ENCODE measurements at regions not wholly inside any gene's neighbourhood (a gene's known extent, or its start where the extent isn't known, plus 50 kb on each side); places are given as distances from the start of the nearest gene placed in this dataset.
A peak's percentile ranks its signal among the peaks of the same experiment; 100 is the strongest.

DNA sequence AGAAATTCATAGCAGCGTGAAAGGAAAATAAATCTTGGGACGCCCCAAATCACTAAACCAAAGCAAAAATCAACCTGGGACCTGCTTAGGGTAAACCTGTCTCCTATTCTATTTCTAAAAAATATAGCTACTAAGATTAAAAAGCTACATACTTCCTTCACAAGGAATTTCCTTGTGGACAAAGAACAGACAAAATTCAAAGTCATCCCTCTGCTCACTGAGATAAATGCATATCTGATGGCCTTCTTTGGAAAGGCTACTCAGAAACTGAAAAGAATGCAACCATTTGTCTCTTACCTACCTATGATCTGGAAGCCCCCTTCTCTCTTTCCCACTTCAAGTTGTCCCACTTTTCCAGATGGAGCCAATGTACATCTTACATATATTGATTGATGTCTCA lies 93.0 kb upstream of the CNOT2 start:
- Histone ChIP-seq H3K27me3 (ENCODE audit: control insufficient read depth, insufficient read depth, low read length) (no peaks in the 10 kb centered on the region), H3K4me3 (ENCODE audit: low read length) (no peak overlapping the region), H3K4me1 (ENCODE audit: control insufficient read depth, insufficient read depth, low read length) (no peaks in the 10 kb centered on the region), H3K27ac (ENCODE audit: low read length) (no peak overlapping the region), H3K36me3 (ENCODE audit: control insufficient read depth, insufficient read depth, low read length) (no peaks in the 10 kb centered on the region), H3K9me3 (ENCODE audit: control insufficient read depth, low read depth, low read length) (peaks cover 4% of the 10 kb centered on the region)
- no peak for DNase-seq
- no CpG with 5 or more reads among the region's 2 CpGs for WGBS (ENCODE audit: insufficient coverage, low lambda C conversion rate)

DNA sequence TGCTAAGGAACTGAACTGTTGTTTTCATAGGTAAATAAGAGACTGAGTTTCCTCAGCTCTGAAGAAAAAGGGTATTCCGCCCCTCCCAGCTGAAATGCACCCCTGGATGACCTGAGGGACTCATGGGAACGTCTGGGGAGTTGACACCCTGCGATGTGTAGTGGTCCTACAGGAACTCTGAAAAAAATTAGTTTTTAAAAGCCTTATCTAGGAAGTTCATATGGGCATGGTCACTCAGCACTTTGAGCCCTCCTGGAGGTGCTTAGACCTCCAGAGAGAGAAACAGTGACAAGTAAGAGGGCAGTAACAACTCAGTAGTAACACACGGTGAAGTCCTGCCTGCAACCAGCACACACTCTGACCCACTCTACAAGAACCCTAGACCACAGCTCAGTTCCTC lies 91.2 kb upstream of the CNOT2 start:
- no CpG with 5 or more reads among the region's 4 CpGs for WGBS (ENCODE audit: insufficient coverage, low lambda C conversion rate)

DNA sequence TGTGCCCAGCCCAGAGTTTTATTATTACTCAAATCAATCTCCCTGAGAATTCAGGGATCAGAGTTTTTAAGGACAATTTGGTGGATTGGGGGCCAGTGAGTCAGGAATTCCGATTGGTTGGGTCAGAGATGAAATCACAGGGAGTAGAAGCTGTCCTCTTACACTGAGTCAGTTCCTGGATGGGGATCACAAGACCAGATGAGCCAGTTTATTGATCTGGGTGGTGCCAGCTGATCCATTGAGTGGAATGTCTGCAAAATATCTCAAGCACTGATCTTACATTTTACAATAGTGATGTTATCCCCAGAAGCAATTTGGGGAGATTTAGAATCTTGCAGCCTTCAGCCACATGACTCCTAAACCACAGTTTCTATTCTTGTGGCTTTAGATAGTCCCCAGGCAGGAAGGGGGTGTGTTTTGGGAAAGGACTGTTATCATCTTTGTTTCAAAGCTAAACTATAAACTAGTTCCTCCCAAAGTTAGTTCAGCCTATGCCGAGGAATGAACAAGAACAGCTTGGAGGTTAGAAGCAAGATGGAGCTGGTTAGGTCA lies 89.1 kb upstream of the CNOT2 start:
- Histone ChIP-seq H3K36me3 (ENCODE audit: control insufficient read depth, insufficient read depth, low read length) (no peaks in the 10 kb centered on the region), H3K4me3 (ENCODE audit: low read length) (no peak overlapping the region), H3K9me3 (ENCODE audit: control insufficient read depth, low read depth, low read length) (peaks cover 11% of the 10 kb centered on the region), H3K27ac (ENCODE audit: low read length) (no peak overlapping the region), H3K4me1 (ENCODE audit: control insufficient read depth, insufficient read depth, low read length) (no peaks in the 10 kb centered on the region), H3K27me3 (ENCODE audit: control insufficient read depth, insufficient read depth, low read length) (no peaks in the 10 kb centered on the region)
- DNase-seq, result no peak
- no CpG with 5 or more reads among the region's 2 CpGs for WGBS (ENCODE audit: insufficient coverage, low lambda C conversion rate)

More for the DNA sequence above, 91.2 kb upstream of the CNOT2 start:
- no peak for DNase-seq
- no peaks in the 10 kb centered on the region for H3K27me3 ChIP-seq (ENCODE audit: control insufficient read depth, insufficient read depth, low read length)
- H3K4me1 ChIP-seq (ENCODE audit: control insufficient read depth, insufficient read depth, low read length), result no peaks in the 10 kb centered on the region
- H3K4me3 ChIP-seq (ENCODE audit: low read length), result no peak overlapping the region
- H3K9me3 ChIP-seq (ENCODE audit: control insufficient read depth, low read depth, low read length), result peaks cover 11% of the 10 kb centered on the region
- H3K36me3 ChIP-seq (ENCODE audit: control insufficient read depth, insufficient read depth, low read length), result no peaks in the 10 kb centered on the region
- H3K27ac ChIP-seq (ENCODE audit: low read length), result no peak overlapping the region

DNA sequence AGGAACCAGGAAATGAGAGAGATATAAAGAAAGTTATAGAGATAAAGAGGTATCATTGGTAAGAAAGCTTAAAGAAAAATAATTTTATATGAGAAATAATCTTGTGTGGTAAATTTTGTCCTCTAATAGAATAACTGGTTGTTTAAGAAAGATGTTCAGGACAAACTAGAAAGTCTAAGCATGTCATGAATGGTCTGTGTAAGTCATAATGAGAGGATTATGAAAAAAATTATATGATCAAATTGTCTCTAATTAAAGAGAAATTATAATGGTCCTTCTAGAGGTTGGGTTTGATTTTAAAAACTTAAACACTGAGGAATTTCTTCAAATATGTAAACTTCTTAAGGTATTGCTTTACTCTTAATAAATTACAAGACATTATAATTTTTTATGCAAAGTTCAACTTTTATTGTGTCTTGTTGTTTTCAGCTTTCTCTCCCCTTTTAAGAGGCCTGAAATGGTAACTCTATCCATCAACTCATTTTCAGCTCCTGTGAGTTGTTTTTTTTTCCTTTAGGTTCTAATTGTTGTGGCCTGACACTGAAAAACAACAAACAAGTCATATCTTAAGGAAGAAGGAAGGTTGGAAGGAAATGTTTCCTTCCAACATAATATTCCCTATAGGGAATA lies 88.2 kb upstream of the CNOT2 start:
- Histone ChIP-seq H3K27ac (ENCODE audit: low read length) (no peak overlapping the region), H3K36me3 (ENCODE audit: control insufficient read depth, insufficient read depth, low read length) (no peaks in the 10 kb centered on the region), H3K9me3 (ENCODE audit: control insufficient read depth, low read depth, low read length) (peaks cover 11% of the 10 kb centered on the region), H3K4me1 (ENCODE audit: control insufficient read depth, insufficient read depth, low read length) (no peaks in the 10 kb centered on the region), H3K27me3 (ENCODE audit: control insufficient read depth, insufficient read depth, low read length) (no peaks in the 10 kb centered on the region), H3K4me3 (ENCODE audit: low read length) (no peak overlapping the region)
- DNase-seq, result no peak

DNA sequence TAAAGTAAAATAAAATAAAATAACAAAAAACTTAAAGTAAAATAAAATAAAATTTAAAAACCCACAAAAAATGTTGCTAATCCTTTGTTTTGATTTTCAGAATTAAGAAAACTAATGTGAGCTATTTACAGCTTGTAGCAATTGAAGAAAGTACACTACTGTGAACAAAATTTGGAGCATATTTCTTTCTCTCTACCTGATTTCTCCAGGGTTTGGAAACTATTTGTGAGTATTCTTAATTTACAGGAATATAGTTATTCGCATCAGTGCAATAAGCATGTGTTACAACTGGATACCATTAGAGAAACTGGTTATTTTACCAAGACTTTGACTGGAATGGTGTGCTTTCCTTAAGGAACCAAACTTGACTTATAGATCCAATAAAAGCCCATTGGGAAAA lies 86.1 kb upstream of the CNOT2 start:
- H3K4me1 ChIP-seq (ENCODE audit: control insufficient read depth, insufficient read depth, low read length), result no peaks in the 10 kb centered on the region
- peaks cover 11% of the 10 kb centered on the region for H3K9me3 ChIP-seq (ENCODE audit: control insufficient read depth, low read depth, low read length)
- no peaks in the 10 kb centered on the region for H3K36me3 ChIP-seq (ENCODE audit: control insufficient read depth, insufficient read depth, low read length)
- no CpG with 5 or more reads among the region's 1 CpG for WGBS (ENCODE audit: insufficient coverage, low lambda C conversion rate)
- H3K27ac ChIP-seq (ENCODE audit: low read length), result no peak overlapping the region
- DNase-seq, result no peak
- no peak overlapping the region for H3K4me3 ChIP-seq (ENCODE audit: low read length)
- no peaks in the 10 kb centered on the region for H3K27me3 ChIP-seq (ENCODE audit: control insufficient read depth, insufficient read depth, low read length)

DNA sequence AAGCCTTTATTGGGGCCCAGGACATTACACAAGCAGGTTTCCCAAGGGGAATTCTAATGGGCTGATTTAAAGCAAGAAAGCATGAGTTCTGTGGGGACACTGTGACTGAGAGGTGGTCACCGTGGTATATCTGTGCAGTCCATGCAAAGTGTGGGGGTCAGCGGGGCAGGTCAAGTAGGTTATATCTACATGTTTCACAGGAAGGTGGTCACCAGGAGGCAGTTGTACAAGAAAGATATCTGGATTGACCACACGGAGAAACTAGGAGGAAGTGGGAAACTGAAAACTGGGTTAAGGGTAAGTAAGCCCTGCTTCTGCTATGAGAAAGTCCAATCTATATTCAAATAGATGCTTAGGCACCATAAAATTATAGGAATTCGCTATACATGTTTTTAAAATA lies 77.8 kb upstream of the CNOT2 start:
- no peaks in the 10 kb centered on the region for H3K4me1 ChIP-seq (ENCODE audit: control insufficient read depth, insufficient read depth, low read length)
- DNase-seq, result no peak
- H3K36me3 ChIP-seq (ENCODE audit: control insufficient read depth, insufficient read depth, low read length), result no peaks in the 10 kb centered on the region
- H3K27me3 ChIP-seq (ENCODE audit: control insufficient read depth, insufficient read depth, low read length), result no peaks in the 10 kb centered on the region
- 93% methylated on average over 2 of the region's 4 CpGs for WGBS (ENCODE audit: insufficient coverage, low lambda C conversion rate)
- H3K4me3 ChIP-seq (ENCODE audit: low read length), result no peak overlapping the region
- no peaks in the 10 kb centered on the region for H3K9me3 ChIP-seq (ENCODE audit: control insufficient read depth, low read depth, low read length)
- no peak overlapping the region for H3K27ac ChIP-seq (ENCODE audit: low read length)

DNA sequence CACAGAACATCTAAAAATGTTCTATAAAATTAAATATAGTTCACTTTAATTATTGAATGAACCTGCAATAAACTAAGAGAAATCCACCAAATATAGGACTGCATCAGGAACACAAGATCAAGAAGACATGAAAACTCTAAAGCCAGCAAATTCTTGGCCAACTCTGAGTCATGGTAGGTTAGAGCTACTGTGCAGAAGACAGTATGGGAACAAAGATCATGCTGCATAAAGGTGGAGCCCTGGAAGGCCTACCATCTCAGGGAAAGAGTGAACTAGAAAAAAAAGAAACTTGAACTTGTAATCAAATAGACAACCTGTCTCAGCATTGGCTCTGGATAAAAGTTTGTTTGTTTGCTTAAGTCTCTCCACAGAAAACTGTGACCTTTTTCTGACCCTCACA lies 66.9 kb upstream of the CNOT2 start:
- Histone ChIP-seq H3K27me3 (ENCODE audit: control insufficient read depth, insufficient read depth, low read length) (no peaks in the 10 kb centered on the region), H3K27ac (ENCODE audit: low read length) (peak overlapping the region; percentile 51), H3K36me3 (ENCODE audit: control insufficient read depth, insufficient read depth, low read length) (no peaks in the 10 kb centered on the region), H3K4me1 (ENCODE audit: control insufficient read depth, insufficient read depth, low read length) (no peaks in the 10 kb centered on the region), H3K4me3 (ENCODE audit: low read length) (no peak overlapping the region), H3K9me3 (ENCODE audit: control insufficient read depth, low read depth, low read length) (no peaks in the 10 kb centered on the region)
- DNase-seq, result peak; percentile 14 to 36

DNA sequence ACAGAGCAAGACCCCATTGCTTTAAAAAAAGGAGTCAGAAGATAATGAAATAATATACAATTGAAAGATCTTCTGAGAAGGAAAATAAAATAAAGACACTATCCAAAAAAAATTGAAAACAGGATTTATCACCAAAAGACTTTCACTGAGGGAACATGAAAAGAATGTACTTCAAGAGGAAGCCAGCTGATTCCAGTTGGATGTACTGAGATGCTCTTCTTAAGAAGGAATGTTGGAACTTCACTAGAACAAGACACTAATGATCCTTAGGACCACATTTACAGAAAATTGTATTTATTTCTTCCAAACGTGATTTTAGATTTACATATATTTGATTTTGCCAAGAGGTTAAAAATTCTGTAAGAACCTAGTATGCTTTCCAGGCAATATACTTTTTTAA lies 65.6 kb upstream of the CNOT2 start:
- Histone ChIP-seq H3K4me1 (ENCODE audit: control insufficient read depth, insufficient read depth, low read length) (no peaks in the 10 kb centered on the region), H3K36me3 (ENCODE audit: control insufficient read depth, insufficient read depth, low read length) (no peaks in the 10 kb centered on the region), H3K27me3 (ENCODE audit: control insufficient read depth, insufficient read depth, low read length) (no peaks in the 10 kb centered on the region), H3K9me3 (ENCODE audit: control insufficient read depth, low read depth, low read length) (no peaks in the 10 kb centered on the region), H3K4me3 (ENCODE audit: low read length) (no peak overlapping the region), H3K27ac (ENCODE audit: low read length) (no peak overlapping the region)
- WGBS (ENCODE audit: insufficient coverage, low lambda C conversion rate), result 100% methylated on average over 1 of the region's 1 CpG
- DNase-seq, result no peak

DNA sequence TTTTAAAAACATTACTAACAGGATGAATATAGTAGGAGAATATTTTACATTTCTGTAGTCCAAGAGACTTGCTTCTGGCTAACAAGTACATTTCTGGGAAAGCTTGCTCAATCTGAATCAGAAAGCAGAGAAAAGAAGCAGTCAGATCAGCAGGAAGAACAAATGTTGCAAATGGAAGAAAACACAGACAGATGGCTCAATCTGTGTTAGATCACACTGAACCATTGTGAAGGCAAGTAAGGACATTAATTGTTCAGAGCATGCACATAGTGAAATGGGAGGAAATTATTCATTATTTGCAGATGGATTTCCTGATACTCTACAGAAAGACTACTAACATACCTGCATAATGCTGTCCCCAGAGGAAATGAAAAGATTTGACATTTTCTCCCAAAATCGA lies 65.2 kb upstream of the CNOT2 start:
- no peaks in the 10 kb centered on the region for H3K36me3 ChIP-seq (ENCODE audit: control insufficient read depth, insufficient read depth, low read length)
- no peaks in the 10 kb centered on the region for H3K27me3 ChIP-seq (ENCODE audit: control insufficient read depth, insufficient read depth, low read length)
- no peaks in the 10 kb centered on the region for H3K4me1 ChIP-seq (ENCODE audit: control insufficient read depth, insufficient read depth, low read length)
- H3K4me3 ChIP-seq (ENCODE audit: low read length), result no peak overlapping the region
- no peaks in the 10 kb centered on the region for H3K9me3 ChIP-seq (ENCODE audit: control insufficient read depth, low read depth, low read length)
- WGBS (ENCODE audit: insufficient coverage, low lambda C conversion rate), result no CpG with 5 or more reads among the region's 1 CpG
- H3K27ac ChIP-seq (ENCODE audit: low read length), result no peak overlapping the region
- DNase-seq, result no peak

DNA sequence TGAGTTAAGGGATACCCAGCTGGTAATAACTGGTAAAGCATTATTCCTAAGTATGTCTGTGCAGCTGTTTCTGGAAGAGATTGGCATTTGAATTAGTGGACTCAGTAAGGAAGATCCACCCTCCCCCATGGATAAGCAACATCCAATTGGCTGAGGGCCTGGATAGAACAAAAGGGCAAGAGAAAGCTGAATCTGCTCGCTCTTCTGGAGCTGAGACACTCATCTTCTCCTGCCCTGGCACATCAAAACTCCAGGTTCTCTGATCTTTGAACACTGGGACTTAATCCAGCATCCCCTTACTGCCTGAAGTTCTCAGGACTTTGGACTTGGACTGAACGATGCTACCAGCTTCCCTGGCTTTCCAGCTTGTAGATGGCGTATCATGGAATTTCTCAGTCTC lies 63.1 kb upstream of the CNOT2 start:
- H3K36me3 ChIP-seq (ENCODE audit: control insufficient read depth, insufficient read depth, low read length), result no peaks in the 10 kb centered on the region
- no CpG with 5 or more reads among the region's 3 CpGs for WGBS (ENCODE audit: insufficient coverage, low lambda C conversion rate)
- H3K27me3 ChIP-seq (ENCODE audit: control insufficient read depth, insufficient read depth, low read length), result no peaks in the 10 kb centered on the region
- no peak overlapping the region for H3K4me3 ChIP-seq (ENCODE audit: low read length)
- no peaks in the 10 kb centered on the region for H3K4me1 ChIP-seq (ENCODE audit: control insufficient read depth, insufficient read depth, low read length)
- no peak for DNase-seq
- H3K9me3 ChIP-seq (ENCODE audit: control insufficient read depth, low read depth, low read length), result no peaks in the 10 kb centered on the region
- no peak overlapping the region for H3K27ac ChIP-seq (ENCODE audit: low read length)

DNA sequence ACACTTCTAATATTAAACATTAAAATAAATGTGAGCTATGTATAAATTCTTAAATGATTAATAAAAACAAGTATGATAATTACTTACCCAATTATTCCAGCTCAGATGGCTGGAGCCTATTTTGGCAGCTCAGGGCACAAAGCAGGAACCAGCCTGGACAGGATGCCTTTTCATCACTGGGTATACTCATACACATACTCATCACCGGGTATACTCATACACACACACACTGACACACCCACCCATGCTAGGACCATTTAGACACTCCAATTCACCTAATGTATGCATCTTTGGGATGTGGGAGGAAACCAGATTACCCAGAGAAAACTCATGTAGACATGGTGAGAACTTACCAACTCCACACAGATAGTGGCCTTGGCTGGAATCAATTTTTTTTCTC lies 57.9 kb upstream of the CNOT2 start:
- H3K36me3 ChIP-seq (ENCODE audit: control insufficient read depth, insufficient read depth, low read length), result no peaks in the 10 kb centered on the region
- H3K27ac ChIP-seq (ENCODE audit: low read length), result no peak overlapping the region
- no peak overlapping the region for H3K4me3 ChIP-seq (ENCODE audit: low read length)
- H3K4me1 ChIP-seq (ENCODE audit: control insufficient read depth, insufficient read depth, low read length), result no peaks in the 10 kb centered on the region
- H3K27me3 ChIP-seq (ENCODE audit: control insufficient read depth, insufficient read depth, low read length), result no peaks in the 10 kb centered on the region
- no CpG with 5 or more reads among the region's 1 CpG for WGBS (ENCODE audit: insufficient coverage, low lambda C conversion rate)
- no peak for DNase-seq
- H3K9me3 ChIP-seq (ENCODE audit: control insufficient read depth, low read depth, low read length), result no peaks in the 10 kb centered on the region
